HAP-1 (cell line): ENCODE measurements at regions not wholly inside any gene's neighbourhood (a gene's known extent, or its start where the extent isn't known, plus 50 kb on each side); places are given as distances from the start of the nearest gene placed in this dataset.

Experiments
- DNase-seq, 2 experiments: peaks; one replicate each; pipeline ENCODE4 v3.0.0-alpha.2; 2016 to 2020; ENCODE audit warnings: low spot score in 2 of 2
- H3K27me3 ChIP-seq: fragments of 250-450 bp; sonication (Bioruptor Pico); 2 replicates; pipeline ENCODE4 v1.5.1; 2020; ENCODE audit warnings: low read depth, mild to moderate bottlenecking, moderate library complexity
- H3K36me3 ChIP-seq: fragments of 250-450 bp; sonication (Bioruptor Pico); replicated peaks from 2 replicates; pipeline ENCODE4 v1.5.1; 2020; ENCODE audit warnings: mild to moderate bottlenecking
- H3K4me1 ChIP-seq: fragments of 250-450 bp; sonication (Bioruptor Pico); 2 replicates; pipeline ENCODE4 v1.5.1; 2020; ENCODE audit warnings: mild to moderate bottlenecking
- H3K4me3 ChIP-seq: fragments of 250-450 bp; sonication (Bioruptor Pico); 2 replicates; pipeline ENCODE4 v1.5.1; 2020; ENCODE audit warnings: mild to moderate bottlenecking, moderate library complexity
- H3K9me3 ChIP-seq: fragments of 250-450 bp; sonication (Bioruptor Pico); 2 replicates; pipeline ENCODE4 v1.5.1; 2020; ENCODE audit warnings: mild to moderate bottlenecking, moderate library complexity
- in situ Hi-C: fragments of 300-500 bp; cut with MboI; formaldehyde crosslinking; loops from 3 replicates; pipeline ENCODE4 v1.14.3; 2020; ENCODE audit warnings: low sequenced_read_pairs, inconsistent platforms, mixed read lengths

GRCh38 chr18:45435810-45436209 lies 179.5 kb upstream of the SLC14A2 start:
- in situ Hi-C loops = loop anchor here (25.0 kb wide), 1 partner anchor 101 kb away; no protein-coding TSS in a partner anchor
- Histone ChIP-seq H3K9me3 (no peaks in the 10 kb centered on the region), H3K4me1 (no peaks in the 10 kb centered on the region), H3K4me3 (no peak overlapping the region), H3K27me3 (no peaks in the 10 kb centered on the region), H3K36me3 (no peaks in the 10 kb centered on the region)
- DNase-seq = no peak

GRCh38 chr18:45437366-45437765 lies 177.9 kb upstream of the SLC14A2 start:
- Histone ChIP-seq H3K9me3 (no peaks in the 10 kb centered on the region), H3K4me3 (no peak overlapping the region), H3K4me1 (no peaks in the 10 kb centered on the region), H3K36me3 (no peaks in the 10 kb centered on the region), H3K27me3 (no peaks in the 10 kb centered on the region)
- DNase-seq = no peak
- in situ Hi-C loops = loop anchor here (25.0 kb wide), 1 partner anchor 100 kb away; no protein-coding TSS in a partner anchor

- no peaks in the 10 kb centered on the region for H3K27me3 ChIP-seq
- H3K4me1 ChIP-seq = no peaks in the 10 kb centered on the region
- H3K36me3 ChIP-seq = no peaks in the 10 kb centered on the region
- in situ Hi-C loops = loop anchor here (25.0 kb wide), 1 partner anchor 97 kb away; no protein-coding TSS in a partner anchor
- no peak overlapping the region for H3K4me3 ChIP-seq
- no peaks in the 10 kb centered on the region for H3K9me3 ChIP-seq
- DNase-seq = no peak
Measured at GRCh38 chr18:45439851-45440645, 175.2 kb upstream of the SLC14A2 start.

GRCh38 chr18:45441110-45441847 lies 174.0 kb upstream of the SLC14A2 start:
- in situ Hi-C loops = loop anchor here (25.0 kb wide), 1 partner anchor 96 kb away; no protein-coding TSS in a partner anchor
- no peak for DNase-seq
- no peak overlapping the region for H3K4me3 ChIP-seq

GRCh38 chr18:45444040-45444439 lies 171.2 kb upstream of the SLC14A2 start:
- Histone ChIP-seq H3K36me3 (no peaks in the 10 kb centered on the region), H3K27me3 (peaks cover 4% of the 10 kb centered on the region; the same call in 1 of the 2 replicates), H3K4me1 (no peaks in the 10 kb centered on the region), H3K4me3 (no peak overlapping the region), H3K9me3 (no peaks in the 10 kb centered on the region)
- no peak for DNase-seq
- in situ Hi-C loops = loop anchor here (25.0 kb wide), 1 partner anchor 93 kb away; no protein-coding TSS in a partner anchor

More at GRCh38 chr18:45441110-45441847, 174.0 kb upstream of the SLC14A2 start:
- Histone ChIP-seq H3K4me1 (no peaks in the 10 kb centered on the region), H3K36me3 (no peaks in the 10 kb centered on the region), H3K9me3 (no peaks in the 10 kb centered on the region), H3K27me3 (no peaks in the 10 kb centered on the region)

GRCh38 chr18:45447355-45448265 lies 167.7 kb upstream of the SLC14A2 start:
- no peaks in the 10 kb centered on the region for H3K36me3 ChIP-seq
- no peaks in the 10 kb centered on the region for H3K9me3 ChIP-seq
- peaks cover 4% of the 10 kb centered on the region; the same call in 1 of the 2 replicates for H3K27me3 ChIP-seq
- in situ Hi-C loops = loop anchor here (25.0 kb wide), 1 partner anchor 90 kb away; no protein-coding TSS in a partner anchor
- DNase-seq = no peak
- no peaks in the 10 kb centered on the region for H3K4me1 ChIP-seq
- H3K4me3 ChIP-seq = no peak overlapping the region

- Histone ChIP-seq H3K9me3 (no peaks in the 10 kb centered on the region), H3K27me3 (peaks cover 4% of the 10 kb centered on the region; the same call in 1 of the 2 replicates), H3K4me1 (no peaks in the 10 kb centered on the region), H3K36me3 (no peaks in the 10 kb centered on the region), H3K4me3 (no peak overlapping the region)
- in situ Hi-C loops = loop anchor here (25.0 kb wide), 1 partner anchor 88 kb away; no protein-coding TSS in a partner anchor
- no peak for DNase-seq
Measured at GRCh38 chr18:45448871-45449270, 166.4 kb upstream of the SLC14A2 start.

GRCh38 chr18:45449418-45450227 lies 165.7 kb upstream of the SLC14A2 start:
- no peaks in the 10 kb centered on the region for H3K36me3 ChIP-seq
- H3K4me1 ChIP-seq = no peaks in the 10 kb centered on the region
- H3K9me3 ChIP-seq = no peaks in the 10 kb centered on the region
- in situ Hi-C loops = loop anchor here (25.0 kb wide), 1 partner anchor 88 kb away; no protein-coding TSS in a partner anchor
- no peak for DNase-seq
- H3K27me3 ChIP-seq = peaks cover 4% of the 10 kb centered on the region; the same call in 1 of the 2 replicates
- H3K4me3 ChIP-seq = no peak overlapping the region

- no peaks in the 10 kb centered on the region for H3K27me3 ChIP-seq
- no peak overlapping the region for H3K4me3 ChIP-seq
- in situ Hi-C loops = no loop called here
- no peaks in the 10 kb centered on the region for H3K4me1 ChIP-seq
- H3K9me3 ChIP-seq = no peaks in the 10 kb centered on the region
- no peaks in the 10 kb centered on the region for H3K36me3 ChIP-seq
- no peak for DNase-seq
Measured at GRCh38 chr18:45456090-45457021, 158.9 kb upstream of the SLC14A2 start.

GRCh38 chr18:45458033-45458432 lies 157.2 kb upstream of the SLC14A2 start:
- Histone ChIP-seq H3K36me3 (no peaks in the 10 kb centered on the region), H3K4me1 (no peaks in the 10 kb centered on the region), H3K4me3 (no peak overlapping the region), H3K27me3 (no peaks in the 10 kb centered on the region), H3K9me3 (no peaks in the 10 kb centered on the region)
- DNase-seq = no peak
- in situ Hi-C loops = no loop called here

- H3K27me3 ChIP-seq = no peaks in the 10 kb centered on the region
- no peak overlapping the region for H3K4me3 ChIP-seq
- no peak for DNase-seq
- H3K9me3 ChIP-seq = no peaks in the 10 kb centered on the region
- in situ Hi-C loops = no loop called here
- H3K36me3 ChIP-seq = no peaks in the 10 kb centered on the region
- H3K4me1 ChIP-seq = no peaks in the 10 kb centered on the region
Measured at GRCh38 chr18:45462179-45462578, 153.1 kb upstream of the SLC14A2 start.

- in situ Hi-C loops = no loop called here
- Histone ChIP-seq H3K4me3 (no peak overlapping the region), H3K4me1 (no peaks in the 10 kb centered on the region), H3K27me3 (no peaks in the 10 kb centered on the region), H3K9me3 (no peaks in the 10 kb centered on the region), H3K36me3 (no peaks in the 10 kb centered on the region)
- no peak for DNase-seq
Measured at GRCh38 chr18:45463451-45463850, 151.8 kb upstream of the SLC14A2 start.
